ENCODE measurements at regions not wholly inside any gene's neighbourhood (a gene's known extent, or its start where the extent isn't known, plus 50 kb on each side); places are given as distances from the start of the nearest gene placed in this dataset.

DNA sequence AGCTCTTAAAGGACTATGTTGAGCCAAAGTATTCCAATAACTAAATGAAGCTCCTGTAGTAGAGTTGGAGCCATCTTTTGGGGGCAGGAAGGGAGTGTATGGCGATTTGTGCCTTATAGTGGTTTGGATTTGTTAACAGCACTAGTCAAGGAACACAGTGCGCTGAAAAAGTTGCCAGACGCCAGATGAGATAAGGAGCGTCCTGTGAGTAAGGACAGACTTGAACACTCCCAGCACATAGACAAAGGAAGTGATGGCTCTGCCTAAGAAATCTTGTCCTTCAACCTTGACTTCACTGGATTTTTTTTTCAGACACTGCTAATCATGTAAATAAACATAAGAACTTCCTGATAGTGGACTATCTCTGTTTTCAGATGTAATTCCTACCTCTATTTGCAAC is 136.9 kb downstream of the TRMT11 start (continued):
- TF ChIP-seq, protein P1, sequence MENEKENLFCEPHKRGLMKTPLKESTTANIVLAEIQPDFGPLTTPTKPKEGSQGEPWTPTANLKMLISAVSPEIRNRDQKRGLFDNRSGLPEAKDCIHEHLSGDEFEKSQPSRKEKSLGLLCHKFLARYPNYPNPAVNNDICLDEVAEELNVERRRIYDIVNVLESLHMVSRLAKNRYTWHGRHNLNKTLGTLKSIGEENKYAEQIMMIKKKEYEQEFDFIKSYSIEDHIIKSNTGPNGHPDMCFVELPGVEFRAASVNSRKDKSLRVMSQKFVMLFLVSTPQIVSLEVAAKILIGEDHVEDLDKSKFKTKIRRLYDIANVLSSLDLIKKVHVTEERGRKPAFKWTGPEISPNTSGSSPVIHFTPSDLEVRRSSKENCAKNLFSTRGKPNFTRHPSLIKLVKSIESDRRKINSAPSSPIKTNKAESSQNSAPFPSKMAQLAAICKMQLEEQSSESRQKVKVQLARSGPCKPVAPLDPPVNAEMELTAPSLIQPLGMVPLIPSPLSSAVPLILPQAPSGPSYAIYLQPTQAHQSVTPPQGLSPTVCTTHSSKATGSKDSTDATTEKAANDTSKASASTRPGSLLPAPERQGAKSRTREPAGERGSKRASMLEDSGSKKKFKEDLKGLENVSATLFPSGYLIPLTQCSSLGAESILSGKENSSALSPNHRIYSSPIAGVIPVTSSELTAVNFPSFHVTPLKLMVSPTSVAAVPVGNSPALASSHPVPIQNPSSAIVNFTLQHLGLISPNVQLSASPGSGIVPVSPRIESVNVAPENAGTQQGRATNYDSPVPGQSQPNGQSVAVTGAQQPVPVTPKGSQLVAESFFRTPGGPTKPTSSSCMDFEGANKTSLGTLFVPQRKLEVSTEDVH (IDR thresholded peaks at IDR 0.05; ENCODE audit: low read depth, partially characterized antibody), result no peak
- TF ChIP-seq, protein P2, sequence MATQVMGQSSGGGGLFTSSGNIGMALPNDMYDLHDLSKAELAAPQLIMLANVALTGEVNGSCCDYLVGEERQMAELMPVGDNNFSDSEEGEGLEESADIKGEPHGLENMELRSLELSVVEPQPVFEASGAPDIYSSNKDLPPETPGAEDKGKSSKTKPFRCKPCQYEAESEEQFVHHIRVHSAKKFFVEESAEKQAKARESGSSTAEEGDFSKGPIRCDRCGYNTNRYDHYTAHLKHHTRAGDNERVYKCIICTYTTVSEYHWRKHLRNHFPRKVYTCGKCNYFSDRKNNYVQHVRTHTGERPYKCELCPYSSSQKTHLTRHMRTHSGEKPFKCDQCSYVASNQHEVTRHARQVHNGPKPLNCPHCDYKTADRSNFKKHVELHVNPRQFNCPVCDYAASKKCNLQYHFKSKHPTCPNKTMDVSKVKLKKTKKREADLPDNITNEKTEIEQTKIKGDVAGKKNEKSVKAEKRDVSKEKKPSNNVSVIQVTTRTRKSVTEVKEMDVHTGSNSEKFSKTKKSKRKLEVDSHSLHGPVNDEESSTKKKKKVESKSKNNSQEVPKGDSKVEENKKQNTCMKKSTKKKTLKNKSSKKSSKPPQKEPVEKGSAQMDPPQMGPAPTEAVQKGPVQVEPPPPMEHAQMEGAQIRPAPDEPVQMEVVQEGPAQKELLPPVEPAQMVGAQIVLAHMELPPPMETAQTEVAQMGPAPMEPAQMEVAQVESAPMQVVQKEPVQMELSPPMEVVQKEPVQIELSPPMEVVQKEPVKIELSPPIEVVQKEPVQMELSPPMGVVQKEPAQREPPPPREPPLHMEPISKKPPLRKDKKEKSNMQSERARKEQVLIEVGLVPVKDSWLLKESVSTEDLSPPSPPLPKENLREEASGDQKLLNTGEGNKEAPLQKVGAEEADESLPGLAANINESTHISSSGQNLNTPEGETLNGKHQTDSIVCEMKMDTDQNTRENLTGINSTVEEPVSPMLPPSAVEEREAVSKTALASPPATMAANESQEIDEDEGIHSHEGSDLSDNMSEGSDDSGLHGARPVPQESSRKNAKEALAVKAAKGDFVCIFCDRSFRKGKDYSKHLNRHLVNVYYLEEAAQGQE (IDR thresholded peaks at IDR 0.05; ENCODE audit: borderline replicate concordance), result no peak; the same call in 1 of the 2 replicates
- TF ChIP-seq, protein P2 (CRISPR knock-in tag; IDR thresholded peaks at IDR 0.05; ENCODE audit: low read depth), result no peak
- TF ChIP-seq ARID1B (IDR thresholded peaks at IDR 0.05) (peak; percentile 91), MEF2D (tag; conservative IDR thresholded peaks at IDR 0.05; ENCODE audit: low read depth) (no peak), ELF4 (CRISPR knock-in tag; IDR thresholded peaks at IDR 0.05) (no peak), KDM1A (IDR thresholded peaks at IDR 0.05) (peak; percentile 86 to 92), SAFB2 (IDR thresholded peaks at IDR 0.05; ENCODE audit: borderline replicate concordance, low read depth, low read length, severe bottlenecking) (no peak), STAT5A (IDR thresholded peaks at IDR 0.05; ENCODE audit: borderline replicate concordance, low read length) (peak; percentile 72), MBD2 (IDR thresholded peaks at IDR 0.05; ENCODE audit: borderline replicate concordance, low read depth) (peak; percentile 19; the same call in 1 of the 2 replicates), PHF21A (IDR thresholded peaks at IDR 0.05; ENCODE audit: borderline replicate concordance, low read depth) (peak; percentile 51; the same call in 1 of the 2 replicates), CBX2 (IDR thresholded peaks at IDR 0.05; ENCODE audit: insufficient read depth, low read length, poor library complexity, severe bottlenecking) (no peak), EHMT2 (IDR thresholded peaks at IDR 0.05) (peak; percentile 85), ARNT (IDR thresholded peaks at IDR 0.05) (peak; percentile 34 to 69; a peak in 2 of 4 replicates), PHTF2 (CRISPR knock-in tag; IDR thresholded peaks at IDR 0.05) (no peak), SMARCA5 (IDR thresholded peaks at IDR 0.05) (no peak), FOXA1 (IDR thresholded peaks at IDR 0.05; ENCODE audit: borderline replicate concordance) (no peak), HDAC1 (IDR thresholded peaks at IDR 0.05) (peak in 1 of 2 experiments; percentile 85; a peak in 3 of 4 replicates), SOX6 (IDR thresholded peaks at IDR 0.05) (peak; percentile 92)
- TF ChIP-seq, protein P3, sequence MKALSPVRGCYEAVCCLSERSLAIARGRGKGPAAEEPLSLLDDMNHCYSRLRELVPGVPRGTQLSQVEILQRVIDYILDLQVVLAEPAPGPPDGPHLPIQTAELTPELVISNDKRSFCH (CRISPR knock-in tag; IDR thresholded peaks at IDR 0.05), result no peak
- TF ChIP-seq, protein P3 (tag; IDR thresholded peaks at IDR 0.05), result peak; percentile 62
